ENCODE measurements at regions not wholly inside any gene's neighbourhood (a gene's known extent, or its start where the extent isn't known, plus 50 kb on each side); places are given as distances from the start of the nearest gene placed in this dataset.

DNA sequence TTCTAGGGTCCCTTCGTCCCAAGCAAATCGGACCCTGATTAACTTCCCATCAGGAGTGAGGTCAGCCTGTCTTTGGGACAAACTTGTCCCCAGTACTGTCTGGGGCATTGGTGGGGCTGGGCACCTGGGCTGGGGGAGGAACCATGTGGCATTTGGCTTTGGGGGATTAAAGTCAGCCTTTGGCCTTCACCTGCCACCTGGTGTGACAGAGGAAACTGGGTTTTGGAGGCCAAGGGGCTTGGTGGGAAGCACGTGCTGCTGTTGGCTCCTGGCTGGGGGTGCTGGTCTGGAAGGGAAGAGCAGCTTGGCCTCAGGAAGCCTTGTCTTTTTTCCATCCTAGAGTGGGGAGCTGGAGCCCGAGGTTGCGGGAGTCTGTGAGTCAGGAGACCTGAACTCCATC is 78.4 kb upstream of the NECTIN1 start (continued):
- TF ChIP-seq, protein P1, sequence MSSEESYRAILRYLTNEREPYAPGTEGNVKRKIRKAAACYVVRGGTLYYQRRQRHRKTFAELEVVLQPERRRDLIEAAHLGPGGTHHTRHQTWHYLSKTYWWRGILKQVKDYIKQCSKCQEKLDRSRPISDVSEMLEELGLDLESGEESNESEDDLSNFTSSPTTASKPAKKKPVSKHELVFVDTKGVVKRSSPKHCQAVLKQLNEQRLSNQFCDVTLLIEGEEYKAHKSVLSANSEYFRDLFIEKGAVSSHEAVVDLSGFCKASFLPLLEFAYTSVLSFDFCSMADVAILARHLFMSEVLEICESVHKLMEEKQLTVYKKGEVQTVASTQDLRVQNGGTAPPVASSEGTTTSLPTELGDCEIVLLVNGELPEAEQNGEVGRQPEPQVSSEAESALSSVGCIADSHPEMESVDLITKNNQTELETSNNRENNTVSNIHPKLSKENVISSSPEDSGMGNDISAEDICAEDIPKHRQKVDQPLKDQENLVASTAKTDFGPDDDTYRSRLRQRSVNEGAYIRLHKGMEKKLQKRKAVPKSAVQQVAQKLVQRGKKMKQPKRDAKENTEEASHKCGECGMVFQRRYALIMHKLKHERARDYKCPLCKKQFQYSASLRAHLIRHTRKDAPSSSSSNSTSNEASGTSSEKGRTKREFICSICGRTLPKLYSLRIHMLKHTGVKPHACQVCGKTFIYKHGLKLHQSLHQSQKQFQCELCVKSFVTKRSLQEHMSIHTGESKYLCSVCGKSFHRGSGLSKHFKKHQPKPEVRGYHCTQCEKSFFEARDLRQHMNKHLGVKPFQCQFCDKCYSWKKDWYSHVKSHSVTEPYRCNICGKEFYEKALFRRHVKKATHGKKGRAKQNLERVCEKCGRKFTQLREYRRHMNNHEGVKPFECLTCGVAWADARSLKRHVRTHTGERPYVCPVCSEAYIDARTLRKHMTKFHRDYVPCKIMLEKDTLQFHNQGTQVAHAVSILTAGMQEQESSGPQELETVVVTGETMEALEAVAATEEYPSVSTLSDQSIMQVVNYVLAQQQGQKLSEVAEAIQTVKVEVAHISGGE (CRISPR knock-in tag; IDR thresholded peaks at IDR 0.05) = no peak
- TF ChIP-seq CBX3 (IDR thresholded peaks at IDR 0.05; ENCODE audit: borderline replicate concordance, low read depth) (no peak), CBX5 (IDR thresholded peaks at IDR 0.05; ENCODE audit: low read depth) (no peak), PML (IDR thresholded peaks at IDR 0.05; ENCODE audit: low read length) (no peak), MEF2B (IDR thresholded peaks at IDR 0.05; ENCODE audit: partially characterized antibody, poor library complexity, severe bottlenecking) (no peak), ZZZ3 (IDR thresholded peaks at IDR 0.05; ENCODE audit: control insufficient read depth, insufficient read length, low read depth) (no peak)
- TF ChIP-seq, protein P2, sequence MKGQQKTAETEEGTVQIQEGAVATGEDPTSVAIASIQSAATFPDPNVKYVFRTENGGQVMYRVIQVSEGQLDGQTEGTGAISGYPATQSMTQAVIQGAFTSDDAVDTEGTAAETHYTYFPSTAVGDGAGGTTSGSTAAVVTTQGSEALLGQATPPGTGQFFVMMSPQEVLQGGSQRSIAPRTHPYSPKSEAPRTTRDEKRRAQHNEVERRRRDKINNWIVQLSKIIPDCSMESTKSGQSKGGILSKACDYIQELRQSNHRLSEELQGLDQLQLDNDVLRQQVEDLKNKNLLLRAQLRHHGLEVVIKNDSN (IDR thresholded peaks at IDR 0.05; ENCODE audit: borderline replicate concordance, extremely low read length, insufficient read depth, low read depth, low read length) = no peak
- TF ChIP-seq, protein P3, sequence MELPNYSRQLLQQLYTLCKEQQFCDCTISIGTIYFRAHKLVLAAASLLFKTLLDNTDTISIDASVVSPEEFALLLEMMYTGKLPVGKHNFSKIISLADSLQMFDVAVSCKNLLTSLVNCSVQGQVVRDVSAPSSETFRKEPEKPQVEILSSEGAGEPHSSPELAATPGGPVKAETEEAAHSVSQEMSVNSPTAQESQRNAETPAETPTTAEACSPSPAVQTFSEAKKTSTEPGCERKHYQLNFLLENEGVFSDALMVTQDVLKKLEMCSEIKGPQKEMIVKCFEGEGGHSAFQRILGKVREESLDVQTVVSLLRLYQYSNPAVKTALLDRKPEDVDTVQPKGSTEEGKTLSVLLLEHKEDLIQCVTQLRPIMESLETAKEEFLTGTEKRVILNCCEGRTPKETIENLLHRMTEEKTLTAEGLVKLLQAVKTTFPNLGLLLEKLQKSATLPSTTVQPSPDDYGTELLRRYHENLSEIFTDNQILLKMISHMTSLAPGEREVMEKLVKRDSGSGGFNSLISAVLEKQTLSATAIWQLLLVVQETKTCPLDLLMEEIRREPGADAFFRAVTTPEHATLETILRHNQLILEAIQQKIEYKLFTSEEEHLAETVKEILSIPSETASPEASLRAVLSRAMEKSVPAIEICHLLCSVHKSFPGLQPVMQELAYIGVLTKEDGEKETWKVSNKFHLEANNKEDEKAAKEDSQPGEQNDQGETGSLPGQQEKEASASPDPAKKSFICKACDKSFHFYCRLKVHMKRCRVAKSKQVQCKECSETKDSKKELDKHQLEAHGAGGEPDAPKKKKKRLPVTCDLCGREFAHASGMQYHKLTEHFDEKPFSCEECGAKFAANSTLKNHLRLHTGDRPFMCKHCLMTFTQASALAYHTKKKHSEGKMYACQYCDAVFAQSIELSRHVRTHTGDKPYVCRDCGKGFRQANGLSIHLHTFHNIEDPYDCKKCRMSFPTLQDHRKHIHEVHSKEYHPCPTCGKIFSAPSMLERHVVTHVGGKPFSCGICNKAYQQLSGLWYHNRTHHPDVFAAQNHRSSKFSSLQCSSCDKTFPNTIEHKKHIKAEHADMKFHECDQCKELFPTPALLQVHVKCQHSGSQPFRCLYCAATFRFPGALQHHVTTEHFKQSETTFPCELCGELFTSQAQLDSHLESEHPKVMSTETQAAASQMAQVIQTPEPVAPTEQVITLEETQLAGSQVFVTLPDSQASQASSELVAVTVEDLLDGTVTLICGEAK (IDR thresholded peaks at IDR 0.05; ENCODE audit: borderline replicate concordance) = no peak
- TF ChIP-seq, protein P4, sequence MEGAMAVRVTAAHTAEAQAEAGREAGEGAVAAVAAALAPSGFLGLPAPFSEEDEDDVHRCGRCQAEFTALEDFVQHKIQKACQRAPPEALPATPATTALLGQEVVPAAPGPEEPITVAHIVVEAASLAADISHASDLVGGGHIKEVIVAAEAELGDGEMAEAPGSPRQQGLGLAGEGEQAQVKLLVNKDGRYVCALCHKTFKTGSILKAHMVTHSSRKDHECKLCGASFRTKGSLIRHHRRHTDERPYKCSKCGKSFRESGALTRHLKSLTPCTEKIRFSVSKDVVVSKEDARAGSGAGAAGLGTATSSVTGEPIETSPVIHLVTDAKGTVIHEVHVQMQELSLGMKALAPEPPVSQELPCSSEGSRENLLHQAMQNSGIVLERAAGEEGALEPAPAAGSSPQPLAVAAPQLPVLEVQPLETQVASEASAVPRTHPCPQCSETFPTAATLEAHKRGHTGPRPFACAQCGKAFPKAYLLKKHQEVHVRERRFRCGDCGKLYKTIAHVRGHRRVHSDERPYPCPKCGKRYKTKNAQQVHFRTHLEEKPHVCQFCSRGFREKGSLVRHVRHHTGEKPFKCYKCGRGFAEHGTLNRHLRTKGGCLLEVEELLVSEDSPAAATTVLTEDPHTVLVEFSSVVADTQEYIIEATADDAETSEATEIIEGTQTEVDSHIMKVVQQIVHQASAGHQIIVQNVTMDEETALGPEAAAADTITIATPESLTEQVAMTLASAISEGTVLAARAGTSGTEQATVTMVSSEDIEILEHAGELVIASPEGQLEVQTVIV (IDR thresholded peaks at IDR 0.05; ENCODE audit: borderline replicate concordance, partially characterized antibody) = no peak
